LNCAP (cell line): ENCODE measurements at regions not wholly inside any gene's neighbourhood (a gene's known extent, or its start where the extent isn't known, plus 50 kb on each side); places are given as distances from the start of the nearest gene placed in this dataset.

Source experiments
- TF ChIP-seq, protein P1 (sequence below): fragments of 450-650 bp; IDR thresholded peaks from 2 replicates; pipeline ENCODE4 v1.5.1; 2017; ENCODE audit warnings: mild to moderate bottlenecking

DNA sequence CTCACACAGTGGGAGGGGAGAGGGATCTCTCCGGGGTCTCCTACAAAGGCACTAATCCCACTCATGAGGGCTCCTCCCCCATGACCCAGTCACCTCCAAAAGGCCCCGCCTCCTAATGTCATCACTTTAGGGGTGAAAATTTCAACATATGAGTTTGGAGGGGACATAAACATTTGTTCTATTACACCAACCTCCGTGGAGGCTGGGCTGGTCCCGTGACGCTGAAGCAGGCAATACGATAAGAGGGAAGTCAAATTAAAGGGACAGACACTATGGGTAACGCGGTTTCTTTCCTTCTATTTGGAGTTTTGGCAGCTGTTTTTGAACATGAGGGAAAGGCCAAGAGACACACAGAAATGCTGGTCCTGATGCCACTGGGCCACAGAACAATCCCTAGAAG, 175.7 kb upstream of the VASH1 start:
- TF ChIP-seq, protein P1, sequence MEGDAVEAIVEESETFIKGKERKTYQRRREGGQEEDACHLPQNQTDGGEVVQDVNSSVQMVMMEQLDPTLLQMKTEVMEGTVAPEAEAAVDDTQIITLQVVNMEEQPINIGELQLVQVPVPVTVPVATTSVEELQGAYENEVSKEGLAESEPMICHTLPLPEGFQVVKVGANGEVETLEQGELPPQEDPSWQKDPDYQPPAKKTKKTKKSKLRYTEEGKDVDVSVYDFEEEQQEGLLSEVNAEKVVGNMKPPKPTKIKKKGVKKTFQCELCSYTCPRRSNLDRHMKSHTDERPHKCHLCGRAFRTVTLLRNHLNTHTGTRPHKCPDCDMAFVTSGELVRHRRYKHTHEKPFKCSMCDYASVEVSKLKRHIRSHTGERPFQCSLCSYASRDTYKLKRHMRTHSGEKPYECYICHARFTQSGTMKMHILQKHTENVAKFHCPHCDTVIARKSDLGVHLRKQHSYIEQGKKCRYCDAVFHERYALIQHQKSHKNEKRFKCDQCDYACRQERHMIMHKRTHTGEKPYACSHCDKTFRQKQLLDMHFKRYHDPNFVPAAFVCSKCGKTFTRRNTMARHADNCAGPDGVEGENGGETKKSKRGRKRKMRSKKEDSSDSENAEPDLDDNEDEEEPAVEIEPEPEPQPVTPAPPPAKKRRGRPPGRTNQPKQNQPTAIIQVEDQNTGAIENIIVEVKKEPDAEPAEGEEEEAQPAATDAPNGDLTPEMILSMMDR = no peak

- TF ChIP-seq, protein P1 = no peak
Observed at GRCh38 chr14:76589246-76589645, 172.0 kb upstream of the VASH1 start.

DNA sequence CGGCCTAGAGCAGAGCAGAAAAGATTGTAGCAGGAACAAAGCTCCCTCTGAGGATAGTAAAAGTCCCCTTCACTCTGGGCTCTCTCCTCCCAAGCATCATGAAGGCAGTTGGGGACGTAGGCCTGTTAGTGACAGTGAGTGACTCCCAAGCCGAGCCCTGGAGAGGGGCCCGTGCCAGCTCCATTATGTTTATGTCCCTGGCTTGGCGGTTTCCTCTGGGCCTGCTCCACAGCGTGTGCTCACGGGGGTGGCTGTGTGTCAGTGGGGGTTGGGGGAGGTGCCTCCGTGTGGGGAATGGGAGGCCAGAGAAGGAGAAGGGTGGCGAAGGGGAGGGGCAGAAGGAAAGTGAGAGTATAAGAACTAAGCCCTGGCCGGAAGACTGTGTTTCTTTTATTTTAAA, 170.0 kb upstream of the VASH1 start:
- TF ChIP-seq, protein P1 = no peak

DNA sequence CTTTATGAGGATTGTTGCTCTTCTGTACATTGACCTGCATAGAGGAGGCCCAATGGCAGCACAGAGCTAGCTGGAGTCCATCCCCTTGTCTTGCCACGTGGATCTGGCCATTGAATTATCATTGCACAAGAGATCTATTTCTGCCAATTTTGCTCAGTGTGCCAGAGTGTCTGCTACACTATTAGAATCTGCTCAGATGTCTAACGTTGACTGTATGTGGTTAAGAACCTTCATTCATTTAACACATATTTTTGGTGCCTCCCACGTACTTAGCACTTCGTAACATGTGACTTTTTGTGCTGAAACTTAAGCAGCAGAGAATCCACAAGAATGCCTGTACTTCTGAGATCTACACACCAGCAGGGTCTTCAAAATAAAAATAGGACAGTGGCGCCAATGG, 166.0 kb upstream of the VASH1 start:
- TF ChIP-seq, protein P1 = no peak

DNA sequence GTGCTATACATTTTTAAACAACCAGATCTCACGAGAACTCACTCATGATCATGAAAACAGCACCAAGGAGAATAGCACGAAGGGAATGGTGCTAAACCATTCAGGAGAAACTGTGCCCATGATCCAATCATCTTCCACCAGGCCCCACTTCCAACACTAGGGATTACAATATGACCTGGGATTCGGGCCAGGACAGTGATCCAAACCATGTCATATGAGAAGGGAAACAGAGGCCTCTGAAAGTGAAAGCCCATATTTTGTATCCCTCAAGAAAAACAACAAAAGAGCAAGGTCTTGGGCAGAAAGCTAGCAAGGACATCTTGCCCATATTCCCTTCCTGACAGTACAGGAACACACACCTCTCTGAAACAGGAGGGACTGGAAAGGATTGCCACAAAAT, 163.9 kb upstream of the VASH1 start:
- TF ChIP-seq, protein P1 = no peak

DNA sequence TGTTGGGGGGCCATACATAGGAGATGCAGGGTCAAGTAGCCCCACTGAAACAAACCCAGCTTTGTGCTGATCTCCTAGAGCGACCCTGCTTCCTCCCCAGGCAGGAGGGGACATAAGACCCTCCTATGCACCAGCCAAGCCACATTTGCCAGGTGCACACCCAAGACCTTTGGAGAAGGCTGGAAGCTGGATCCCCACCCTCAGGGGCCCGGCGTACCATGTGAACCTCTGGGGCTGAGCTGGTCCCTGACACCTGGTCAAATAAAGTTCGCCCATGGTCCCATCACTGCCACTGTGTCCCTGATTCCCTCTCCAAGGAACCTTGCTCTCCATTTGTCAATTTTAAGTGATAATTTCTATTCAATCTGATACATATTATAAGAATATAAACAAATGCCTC, 162.1 kb upstream of the VASH1 start:
- TF ChIP-seq, protein P1 = no peak

DNA sequence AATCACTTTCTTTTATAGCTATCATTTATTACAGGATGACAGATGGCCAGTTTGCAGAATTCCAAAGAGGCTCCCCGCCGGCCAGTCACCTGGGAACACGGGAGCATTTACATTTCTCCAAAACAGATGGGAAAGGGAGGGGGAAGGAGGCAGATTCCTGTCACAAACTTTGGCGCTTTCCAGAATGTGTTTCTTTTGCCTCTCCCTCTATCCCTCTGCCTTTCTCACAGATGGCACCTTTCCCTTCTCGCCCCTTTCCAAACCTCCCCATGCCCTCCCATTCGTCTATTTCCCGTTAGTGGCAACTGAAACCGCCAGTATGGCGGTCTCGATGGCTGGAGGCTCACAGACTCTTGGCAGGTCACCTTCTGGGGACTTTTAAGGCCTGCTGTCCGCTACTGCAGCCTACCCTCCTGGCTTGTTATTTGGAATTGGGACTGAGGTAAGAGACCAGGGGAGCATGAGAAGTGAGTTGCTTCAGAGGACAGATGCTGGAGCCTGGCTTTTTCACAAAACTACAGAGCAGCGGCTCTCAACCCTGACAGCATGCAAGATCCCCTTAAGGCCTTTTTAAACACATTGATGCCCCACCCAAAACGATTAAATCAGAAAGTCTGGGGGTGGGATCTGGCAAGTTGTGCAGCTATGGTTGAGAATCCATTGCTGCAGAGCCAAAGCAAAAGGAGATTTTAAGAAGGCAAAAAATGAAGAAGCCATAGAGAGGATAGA, 161.5 kb upstream of the VASH1 start:
- TF ChIP-seq, protein P1 = no peak

GRCh38 chr14:76603713-76604112, 157.6 kb upstream of the VASH1 start:
- TF ChIP-seq, protein P1 = no peak
